HepG2 (cell line): ENCODE measurements at regions not wholly inside any gene's neighbourhood (a gene's known extent, or its start where the extent isn't known, plus 50 kb on each side); places are given as distances from the start of the nearest gene placed in this dataset.

Experiments
- E2F1 ChIP-seq: sonication (generic); formaldehyde crosslinking; IDR thresholded peaks from 2 replicates; pipeline ENCODE4 v1.5.0; 2020; ENCODE audit warnings: missing genetic modification reagents
- HNF4G ChIP-seq, 2 experiments: sonication (generic) in 1 of 2; formaldehyde crosslinking in 1 of 2; IDR thresholded peaks; 2 replicates each; pipeline versions ENCODE4 v1.4.0 to v1.6.1; 2011 to 2020; ENCODE audit warnings: borderline replicate concordance in 2 of 2, low read depth in 2 of 2, mild to moderate bottlenecking in 2 of 2, low read length in 1 of 2, missing genetic modification reagents in 1 of 2, moderate library complexity in 1 of 2
- IKZF5 ChIP-seq: IDR thresholded peaks from 2 replicates; pipeline ENCODE4 v1.6.1; 2018; ENCODE audit warnings: missing genetic modification reagents, mild to moderate bottlenecking, missing compliant biosample characterization
- PTBP1 ChIP-seq: fragments of 200-400 bp; formaldehyde crosslinking; IDR thresholded peaks from 2 replicates; pipeline ENCODE4 v1.6.1; 2018; ENCODE audit warnings: low read length, low read depth; ENCODE audit not compliant: poor library complexity, severe bottlenecking
- SNAPC4 ChIP-seq: sonication (generic); formaldehyde crosslinking; IDR thresholded peaks from 2 replicates; pipeline ENCODE4 v1.4.0; 2020; ENCODE audit warnings: mild to moderate bottlenecking, missing genetic modification reagents
- ZNF331 ChIP-seq: sonication (generic); formaldehyde crosslinking; IDR thresholded peaks from 2 replicates; pipeline ENCODE4 v1.4.0; 2020; ENCODE audit warnings: missing genetic modification reagents
- ZNF678 ChIP-seq: sonication (generic); formaldehyde crosslinking; IDR thresholded peaks from 2 replicates; pipeline ENCODE4 v1.4.0; 2020; ENCODE audit warnings: mild to moderate bottlenecking, missing genetic modification reagents
- ZNF839 ChIP-seq: sonication (generic); formaldehyde crosslinking; IDR thresholded peaks from 2 replicates; pipeline ENCODE4 v1.4.0; 2020; ENCODE audit warnings: missing genetic modification reagents, mild to moderate bottlenecking, borderline replicate concordance

- TF ChIP-seq SNAPC4 (CRISPR knock-in tag) (no peak), ZNF839 (CRISPR knock-in tag) (no peak), HNF4G (IDR thresholded peaks at IDR 0.05; ENCODE audit: borderline replicate concordance, low read depth, low read length) (no peak), HNF4G (CRISPR knock-in tag; IDR thresholded peaks at IDR 0.05; ENCODE audit: borderline replicate concordance, low read depth) (no peak), PTBP1 (no peak), ZNF678 (CRISPR knock-in tag) (no peak), IKZF5 (no peak), E2F1 (no peak), ZNF331 (no peak)
These were observed 118.6 kb upstream of the ZNF536 start (continued) for GRCh38 chr19:30253581-30253996.
